ENCODE measurements at regions not wholly inside any gene's neighbourhood (a gene's known extent, or its start where the extent isn't known, plus 50 kb on each side); places are given as distances from the start of the nearest gene placed in this dataset.

DNA sequence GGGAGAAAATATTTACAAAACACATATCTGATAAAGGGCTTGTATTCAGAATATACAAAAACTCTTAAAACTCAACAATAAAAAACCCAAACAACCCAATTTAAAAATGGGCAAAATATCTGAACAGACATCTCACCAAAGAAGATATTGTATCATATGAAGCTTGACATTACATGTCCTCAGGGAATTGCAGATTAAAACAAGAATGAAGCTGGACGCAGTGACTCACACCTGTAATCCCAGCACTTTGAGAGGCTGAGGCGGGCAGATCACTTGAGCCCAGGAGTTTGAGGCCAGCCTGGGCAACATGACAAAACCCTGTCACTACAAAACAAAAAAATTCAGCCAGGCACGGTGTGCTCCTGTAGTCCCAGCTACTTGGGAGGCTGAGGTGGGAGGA, 135.4 kb upstream of the AKIRIN2 start:
- TF ChIP-seq, protein P1, sequence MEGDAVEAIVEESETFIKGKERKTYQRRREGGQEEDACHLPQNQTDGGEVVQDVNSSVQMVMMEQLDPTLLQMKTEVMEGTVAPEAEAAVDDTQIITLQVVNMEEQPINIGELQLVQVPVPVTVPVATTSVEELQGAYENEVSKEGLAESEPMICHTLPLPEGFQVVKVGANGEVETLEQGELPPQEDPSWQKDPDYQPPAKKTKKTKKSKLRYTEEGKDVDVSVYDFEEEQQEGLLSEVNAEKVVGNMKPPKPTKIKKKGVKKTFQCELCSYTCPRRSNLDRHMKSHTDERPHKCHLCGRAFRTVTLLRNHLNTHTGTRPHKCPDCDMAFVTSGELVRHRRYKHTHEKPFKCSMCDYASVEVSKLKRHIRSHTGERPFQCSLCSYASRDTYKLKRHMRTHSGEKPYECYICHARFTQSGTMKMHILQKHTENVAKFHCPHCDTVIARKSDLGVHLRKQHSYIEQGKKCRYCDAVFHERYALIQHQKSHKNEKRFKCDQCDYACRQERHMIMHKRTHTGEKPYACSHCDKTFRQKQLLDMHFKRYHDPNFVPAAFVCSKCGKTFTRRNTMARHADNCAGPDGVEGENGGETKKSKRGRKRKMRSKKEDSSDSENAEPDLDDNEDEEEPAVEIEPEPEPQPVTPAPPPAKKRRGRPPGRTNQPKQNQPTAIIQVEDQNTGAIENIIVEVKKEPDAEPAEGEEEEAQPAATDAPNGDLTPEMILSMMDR (IDR thresholded peaks at IDR 0.05), result no peak
- TF ChIP-seq ZFX (IDR thresholded peaks at IDR 0.05; ENCODE audit: borderline replicate concordance), result no peak
